IMR-90 (cell line): ENCODE measurements at regions not wholly inside any gene's neighbourhood (a gene's known extent, or its start where the extent isn't known, plus 50 kb on each side); places are given as distances from the start of the nearest gene placed in this dataset.

Source experiments
- ATAC-seq: fragments of 200-7000 bp; cut with Tn5 transposase; 2 replicates; pipeline ENCODE4 v1.9.1; 2020; ENCODE audit warnings: low read depth, mild to moderate bottlenecking, moderate library complexity
- BruUV-seq: library from RNA; stranded (reverse); fragments of 400-500 nt; replicated peaks from 2 replicates; lab custom pipeline; 2021; lab: Mats Ljungman, UMichigan
- CTCF ChIA-PET: fragments of 300-600 bp; formaldehyde crosslinking; extraction: SDS; loops from one replicate; lab custom pipeline; 2021; ENCODE audit warnings: antibody characterized with exemption; lab: Yijun Ruan, JAX
- POLR2A ChIA-PET: fragments of 300-600 bp; sonication (Branson Sonifier 250); formaldehyde crosslinking; loops from one replicate; lab custom pipeline; 2022; ENCODE audit warnings: antibody characterized with exemption; ENCODE audit not compliant: unreplicated experiment; lab: Charles Lee
- DNase-seq: peaks from one replicate; pipeline ENCODE4 v3.0.0; 2013
- H2AFZ ChIP-seq: replicated peaks from 2 replicates; pipeline ENCODE3; 2013; ENCODE audit warnings: low read length, mild to moderate bottlenecking; ENCODE audit not compliant: poor library complexity
- H2AK5ac ChIP-seq: 2 replicates; pipeline ENCODE4 v1.6.1; 2013; ENCODE audit warnings: low read depth, low read length, inconsistent platforms
- H2AK9ac ChIP-seq: replicated peaks from 2 replicates; pipeline ENCODE3; 2013; ENCODE audit warnings: mild to moderate bottlenecking, low read depth, low read length, moderate library complexity; ENCODE audit not compliant: poor library complexity
- H2BK120ac ChIP-seq: 2 replicates; pipeline ENCODE4 v1.6.1; 2013; ENCODE audit warnings: low read depth, low read length, inconsistent platforms
- H2BK15ac ChIP-seq: 3 replicates; pipeline ENCODE4 v1.6.1; 2013; ENCODE audit warnings: low read depth, low read length, inconsistent platforms
- H2BK20ac ChIP-seq: 2 replicates; pipeline ENCODE4 v1.6.1; 2013; ENCODE audit warnings: low read depth, mild to moderate bottlenecking, inconsistent platforms, low read length, moderate library complexity
- H2BK5ac ChIP-seq: 2 replicates; pipeline ENCODE4 v1.6.1; 2013; ENCODE audit warnings: mild to moderate bottlenecking, low read depth, low read length, inconsistent platforms; ENCODE audit not compliant: poor library complexity, severe bottlenecking
- H3K14ac ChIP-seq: replicated peaks from 2 replicates; pipeline ENCODE4 v1.6.1; 2013; ENCODE audit warnings: low read depth, low read length, inconsistent platforms
- H3K18ac ChIP-seq: 2 replicates; pipeline ENCODE4 v1.6.1; 2013; ENCODE audit warnings: low read depth, low read length, control low read depth
- H3K23ac ChIP-seq: 2 replicates; pipeline ENCODE4 v1.6.1; 2013; ENCODE audit warnings: low read depth, low read length, inconsistent platforms
- H3K27ac ChIP-seq: 2 replicates; pipeline ENCODE4 v1.5.1; 2013; ENCODE audit warnings: mild to moderate bottlenecking, control low read depth, low read length; ENCODE audit not compliant: insufficient read depth
- H3K27me3 ChIP-seq: 2 replicates; pipeline ENCODE4 v1.6.1; 2013; ENCODE audit warnings: low read length; ENCODE audit not compliant: control insufficient read depth, insufficient read depth
- H3K36me3 ChIP-seq: 2 replicates; pipeline ENCODE4 v1.6.1; 2013; ENCODE audit warnings: low read length, mixed read lengths; ENCODE audit not compliant: control insufficient read depth, insufficient read depth
- H3K4ac ChIP-seq: 2 replicates; pipeline ENCODE4 v1.6.1; 2013; ENCODE audit warnings: low read depth, low read length, inconsistent platforms
- H3K4me1 ChIP-seq: 2 replicates; pipeline ENCODE4 v1.6.1; 2013; ENCODE audit warnings: low read length, mixed read lengths; ENCODE audit not compliant: control insufficient read depth, insufficient read depth
- H3K4me2 ChIP-seq: 2 replicates; pipeline ENCODE4 v1.6.1; 2013; ENCODE audit warnings: low read depth, mild to moderate bottlenecking, control low read depth, low read length, moderate library complexity
- H3K4me3 ChIP-seq: 2 replicates; pipeline ENCODE4 v1.5.1; 2013; ENCODE audit warnings: low read depth, mild to moderate bottlenecking, control low read depth, low read length, moderate library complexity; ENCODE audit not compliant: insufficient read depth
- H3K56ac ChIP-seq: 2 replicates; pipeline ENCODE4 v1.6.1; 2013; ENCODE audit warnings: low read length, inconsistent platforms; ENCODE audit not compliant: insufficient read depth; ENCODE audit errors: extremely low read depth
- H3K79me1 ChIP-seq, 2 experiments: 2 replicates each; pipeline ENCODE4 v1.6.1; 2013; ENCODE audit warnings: low read length in 2 of 2, inconsistent platforms in 1 of 2, low read depth in 1 of 2
- H3K9ac ChIP-seq: 2 replicates; pipeline ENCODE4 v1.6.1; 2013; ENCODE audit warnings: low read depth, low read length, control low read depth
- H3K9me1 ChIP-seq: 2 replicates; pipeline ENCODE4 v1.6.1; 2013; ENCODE audit warnings: low read length, inconsistent platforms; ENCODE audit not compliant: insufficient read depth
- H3K9me3 ChIP-seq: 2 replicates; pipeline ENCODE4 v1.6.1; 2013; ENCODE audit warnings: low read length; ENCODE audit not compliant: control insufficient read depth, insufficient read depth
- H4K20me1 ChIP-seq: 2 replicates; pipeline ENCODE4 v1.6.1; 2013; ENCODE audit warnings: low read length, inconsistent platforms; ENCODE audit not compliant: insufficient read depth
- H4K5ac ChIP-seq: 2 replicates; pipeline ENCODE4 v1.6.1; 2013; ENCODE audit warnings: mild to moderate bottlenecking, low read depth, low read length, control low read depth
- H4K8ac ChIP-seq, 2 experiments: 2 replicates each; pipeline ENCODE4 v1.6.1; 2013; ENCODE audit warnings: low read depth in 2 of 2, low read length in 2 of 2, control low read depth in 1 of 2, inconsistent platforms in 1 of 2
- H4K91ac ChIP-seq: 2 replicates; pipeline ENCODE4 v1.6.1; 2013; ENCODE audit warnings: low read depth, low read length, inconsistent platforms; ENCODE audit not compliant: insufficient read depth
- BHLHE40 ChIP-seq: fragments of 150-350 bp; IDR thresholded peaks from 2 replicates; pipeline ENCODE4 v1.6.1; 2016; ENCODE audit warnings: mild to moderate bottlenecking, low read depth, low read length
- CEBPB ChIP-seq: IDR thresholded peaks from 2 replicates; pipeline ENCODE4 v1.6.1; 2012; ENCODE audit warnings: low read depth, low read length, improper control_type of control experiment
- CHD1 ChIP-seq: IDR thresholded peaks from 2 replicates; pipeline ENCODE4 v1.6.1; 2012; ENCODE audit warnings: low read depth, low read length, improper control_type of control experiment
- FOS ChIP-seq: fragments of 150-350 bp; IDR thresholded peaks from 2 replicates; pipeline ENCODE4 v1.6.1; 2016; ENCODE audit warnings: low read depth, low read length
- MAFK ChIP-seq: IDR thresholded peaks from 2 replicates; pipeline ENCODE4 v1.6.1; 2012; ENCODE audit warnings: low read depth, low read length, improper control_type of control experiment
- MAZ ChIP-seq: IDR thresholded peaks from 2 replicates; pipeline ENCODE4 v1.6.1; 2012; ENCODE audit warnings: low read depth, mild to moderate bottlenecking, low read length, improper control_type of control experiment, moderate library complexity, borderline replicate concordance
- NFE2L2 ChIP-seq: fragments of 150-350 bp; IDR thresholded peaks from 2 replicates; pipeline ENCODE4 v1.6.1; 2016; ENCODE audit warnings: low read depth, mild to moderate bottlenecking, low read length
- POLR2A ChIP-seq: IDR thresholded peaks from 2 replicates; pipeline ENCODE4 v1.6.1; 2012; ENCODE audit warnings: mild to moderate bottlenecking, low read depth, low read length
- RAD21 ChIP-seq: IDR thresholded peaks from 2 replicates; pipeline ENCODE4 v1.6.1; 2012; ENCODE audit warnings: low read length, improper control_type of control experiment
- RCOR1 ChIP-seq: IDR thresholded peaks from 2 replicates; pipeline ENCODE4 v1.6.1; 2012; ENCODE audit warnings: mild to moderate bottlenecking, low read length, improper control_type of control experiment; ENCODE audit not compliant: insufficient replicate concordance
- RFX5 ChIP-seq: IDR thresholded peaks from 2 replicates; pipeline ENCODE4 v1.8.0; 2012; ENCODE audit warnings: low read depth, mild to moderate bottlenecking, low read length, moderate library complexity
- SMC3 ChIP-seq: fragments of 150-350 bp; IDR thresholded peaks from 2 replicates; pipeline ENCODE4 v1.6.1; 2016; ENCODE audit warnings: low read depth, mild to moderate bottlenecking, antibody characterized with exemption, low read length, moderate library complexity
- WGBS, 2 experiments: methylation state at CpG; one replicate each; pipeline versions ENCODE4 v1.1.5 to v1.1.7; 2013; ENCODE audit warnings: missing lambda C conversion rate in 2 of 2; ENCODE audit not compliant: insufficient read length in 1 of 2; ENCODE audit errors: extremely low coverage in 2 of 2; 5-methylcytosine and 5-hydroxymethylcytosine counted together
- dilution Hi-C: fragments of 300-500 bp; cut with HindIII; formaldehyde crosslinking; loops from one replicate; pipeline ENCODE4 v1.14.3; 2018; ENCODE audit warnings: low sequenced_read_pairs; ENCODE audit not compliant: unreplicated experiment
- in situ Hi-C: fragments of 300-500 bp; cut with MboI; formaldehyde crosslinking; loops from 3 replicates; pipeline ENCODE4 v1.14.3; 2019; ENCODE audit warnings: low sequenced_read_pairs, inconsistent platforms, mixed read lengths
- intact Hi-C: fragments of 100-400 bp; cut with micrococcal nuclease; formaldehyde crosslinking; loops from 2 replicates; pipeline ENCODE4 v1.10.0; 2022
- TF ChIP-seq, protein P1 (sequence below): conservative IDR thresholded peaks from 2 replicates; pipeline ENCODE4 v1.5.1; 2012; ENCODE audit warnings: mild to moderate bottlenecking, low read depth, low read length, improper control_type of control experiment
- TF ChIP-seq, protein P2 (sequence below): fragments of 150-350 bp; IDR thresholded peaks from 2 replicates; pipeline ENCODE4 v1.6.1; 2016; ENCODE audit warnings: low read depth, mild to moderate bottlenecking, low read length, moderate library complexity, borderline replicate concordance
- TF ChIP-seq, protein P3 (sequence below): fragments of 150-350 bp; IDR thresholded peaks from 2 replicates; pipeline ENCODE4 v1.6.1; 2017; ENCODE audit warnings: mild to moderate bottlenecking, antibody characterized with exemption, low read length, low read depth

DNA sequence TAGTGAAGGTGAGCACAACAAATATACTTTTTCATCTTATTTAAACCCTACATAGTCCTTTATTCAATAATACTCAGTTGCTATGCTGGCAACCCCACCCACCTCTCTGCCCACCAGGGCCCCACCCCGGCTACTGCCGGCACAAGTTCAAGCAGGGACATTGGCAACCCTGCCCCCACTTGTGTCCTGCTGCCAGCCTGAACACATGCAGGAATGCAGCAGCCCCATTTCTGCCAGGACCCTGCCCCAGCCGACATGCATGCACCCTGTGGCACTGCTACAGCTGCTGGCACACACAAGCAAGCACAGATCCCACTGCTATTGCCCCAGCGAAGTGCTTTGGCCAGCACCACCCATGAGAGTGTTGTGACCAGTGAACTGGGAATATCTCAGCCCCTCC lies 289.8 kb downstream of the COG6 start:
- Histone ChIP-seq H3K27me3 (no peaks in the 10 kb centered on the region), H3K27ac (no peak overlapping the region), H4K5ac (no peak overlapping the region)

More for the DNA sequence above, 289.8 kb downstream of the COG6 start:
- ATAC-seq (no peak), DNase-seq (no peak)
- Histone ChIP-seq H2BK20ac (no peak overlapping the region), H3K9me1 (no peaks in the 10 kb centered on the region), H3K79me1 (no peaks in the 10 kb centered on the region), H3K18ac (no peak overlapping the region), H3K36me3 (no peaks in the 10 kb centered on the region), H4K20me1 (no peaks in the 10 kb centered on the region), H2BK120ac (no peak overlapping the region), H2BK15ac (no peak overlapping the region), H4K8ac (no peak overlapping the region), H4K91ac (no peak overlapping the region), H3K9ac (no peak overlapping the region), H2AK5ac (no peak overlapping the region), H3K4me2 (no peak overlapping the region), H3K4me1 (no peaks in the 10 kb centered on the region), H2AK9ac (no peak overlapping the region), H3K4me3 (no peak overlapping the region), H3K56ac (no peak overlapping the region), H3K9me3 (no peaks in the 10 kb centered on the region), H3K23ac (no peak overlapping the region), H3K4ac (no peak overlapping the region), H2AFZ (no peak overlapping the region), H3K14ac (no peak overlapping the region), H2BK5ac (no peak overlapping the region)
- intact Hi-C loops (loop anchor here (10.0 kb wide), 1 partner anchor 170 kb away; no protein-coding TSS in a partner anchor), dilution Hi-C loops (no loop called here), in situ Hi-C loops (loop anchor here (10.0 kb wide), 1 partner anchor 740 kb away; no protein-coding TSS in a partner anchor)
- POLR2A ChIA-PET = no interaction called here
- CTCF ChIA-PET = no interaction called here
- WGBS, 2 experiments = 82% methylated on average over 2 of the region's 4 CpGs; no CpG with 5 or more reads in 1 of the 2 experiments
- BruUV-seq = no TSS peak
- TF ChIP-seq NFE2L2 (no peak), RCOR1 (no peak), CHD1 (no peak), FOS (no peak), RAD21 (no peak), POLR2A (no peak), BHLHE40 (no peak), MAFK (no peak), CEBPB (no peak), MAZ (no peak), SMC3 (no peak), RFX5 (no peak)
- TF ChIP-seq, protein P1, sequence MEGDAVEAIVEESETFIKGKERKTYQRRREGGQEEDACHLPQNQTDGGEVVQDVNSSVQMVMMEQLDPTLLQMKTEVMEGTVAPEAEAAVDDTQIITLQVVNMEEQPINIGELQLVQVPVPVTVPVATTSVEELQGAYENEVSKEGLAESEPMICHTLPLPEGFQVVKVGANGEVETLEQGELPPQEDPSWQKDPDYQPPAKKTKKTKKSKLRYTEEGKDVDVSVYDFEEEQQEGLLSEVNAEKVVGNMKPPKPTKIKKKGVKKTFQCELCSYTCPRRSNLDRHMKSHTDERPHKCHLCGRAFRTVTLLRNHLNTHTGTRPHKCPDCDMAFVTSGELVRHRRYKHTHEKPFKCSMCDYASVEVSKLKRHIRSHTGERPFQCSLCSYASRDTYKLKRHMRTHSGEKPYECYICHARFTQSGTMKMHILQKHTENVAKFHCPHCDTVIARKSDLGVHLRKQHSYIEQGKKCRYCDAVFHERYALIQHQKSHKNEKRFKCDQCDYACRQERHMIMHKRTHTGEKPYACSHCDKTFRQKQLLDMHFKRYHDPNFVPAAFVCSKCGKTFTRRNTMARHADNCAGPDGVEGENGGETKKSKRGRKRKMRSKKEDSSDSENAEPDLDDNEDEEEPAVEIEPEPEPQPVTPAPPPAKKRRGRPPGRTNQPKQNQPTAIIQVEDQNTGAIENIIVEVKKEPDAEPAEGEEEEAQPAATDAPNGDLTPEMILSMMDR = no peak
- TF ChIP-seq, protein P2, sequence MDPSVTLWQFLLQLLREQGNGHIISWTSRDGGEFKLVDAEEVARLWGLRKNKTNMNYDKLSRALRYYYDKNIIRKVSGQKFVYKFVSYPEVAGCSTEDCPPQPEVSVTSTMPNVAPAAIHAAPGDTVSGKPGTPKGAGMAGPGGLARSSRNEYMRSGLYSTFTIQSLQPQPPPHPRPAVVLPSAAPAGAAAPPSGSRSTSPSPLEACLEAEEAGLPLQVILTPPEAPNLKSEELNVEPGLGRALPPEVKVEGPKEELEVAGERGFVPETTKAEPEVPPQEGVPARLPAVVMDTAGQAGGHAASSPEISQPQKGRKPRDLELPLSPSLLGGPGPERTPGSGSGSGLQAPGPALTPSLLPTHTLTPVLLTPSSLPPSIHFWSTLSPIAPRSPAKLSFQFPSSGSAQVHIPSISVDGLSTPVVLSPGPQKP = no peak
- TF ChIP-seq, protein P3, sequence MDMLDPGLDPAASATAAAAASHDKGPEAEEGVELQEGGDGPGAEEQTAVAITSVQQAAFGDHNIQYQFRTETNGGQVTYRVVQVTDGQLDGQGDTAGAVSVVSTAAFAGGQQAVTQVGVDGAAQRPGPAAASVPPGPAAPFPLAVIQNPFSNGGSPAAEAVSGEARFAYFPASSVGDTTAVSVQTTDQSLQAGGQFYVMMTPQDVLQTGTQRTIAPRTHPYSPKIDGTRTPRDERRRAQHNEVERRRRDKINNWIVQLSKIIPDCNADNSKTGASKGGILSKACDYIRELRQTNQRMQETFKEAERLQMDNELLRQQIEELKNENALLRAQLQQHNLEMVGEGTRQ = no peak
